A673 (cell line): ENCODE measurements at regions not wholly inside any gene's neighbourhood (a gene's known extent, or its start where the extent isn't known, plus 50 kb on each side); places are given as distances from the start of the nearest gene placed in this dataset.
"Not testable (repeated sequence)": the region's sequence is repeated elsewhere in the genome, so short reads cannot be mapped to it uniquely, and the experiment has no call there.

Source experiments
- EZH2 ChIP-seq: fragments of 200-600 bp; sonication (generic); IDR thresholded peaks from 2 replicates; pipeline ENCODE4 v1.6.1; 2017; ENCODE audit warnings: borderline replicate concordance, low read depth, mild to moderate bottlenecking, mixed read lengths, antibody characterized with exemption, low read length; ENCODE audit not compliant: poor library complexity, severe bottlenecking
- TF ChIP-seq, protein P1 (sequence below): fragments of 300-800, 200-600 bp; sonication (generic); conservative IDR thresholded peaks from 2 replicates; pipeline ENCODE4 v1.5.1; 2017; ENCODE audit warnings: low read depth, mild to moderate bottlenecking, antibody characterized with exemption, low read length, moderate library complexity, mixed read lengths

DNA sequence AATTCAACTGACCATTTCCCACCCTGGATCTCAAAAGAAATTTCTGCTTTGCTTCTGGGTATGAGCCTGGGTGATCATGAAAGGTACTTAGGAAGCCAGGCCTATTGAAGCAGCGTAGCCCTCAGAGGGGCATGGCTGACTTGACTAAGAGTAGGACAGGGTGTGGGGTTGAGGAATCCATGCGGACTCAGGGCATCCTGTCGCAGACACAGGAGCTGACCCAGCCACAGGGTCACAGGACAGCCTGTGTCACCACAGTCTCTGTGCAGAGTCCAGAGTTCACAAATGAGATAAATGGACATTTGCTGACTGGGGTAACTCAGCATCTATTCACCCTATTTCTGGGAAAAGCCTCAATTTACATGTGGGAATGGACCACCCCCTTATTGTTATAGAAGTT is 262.3 kb downstream of the CEP170 start:
- TF ChIP-seq, protein P1, sequence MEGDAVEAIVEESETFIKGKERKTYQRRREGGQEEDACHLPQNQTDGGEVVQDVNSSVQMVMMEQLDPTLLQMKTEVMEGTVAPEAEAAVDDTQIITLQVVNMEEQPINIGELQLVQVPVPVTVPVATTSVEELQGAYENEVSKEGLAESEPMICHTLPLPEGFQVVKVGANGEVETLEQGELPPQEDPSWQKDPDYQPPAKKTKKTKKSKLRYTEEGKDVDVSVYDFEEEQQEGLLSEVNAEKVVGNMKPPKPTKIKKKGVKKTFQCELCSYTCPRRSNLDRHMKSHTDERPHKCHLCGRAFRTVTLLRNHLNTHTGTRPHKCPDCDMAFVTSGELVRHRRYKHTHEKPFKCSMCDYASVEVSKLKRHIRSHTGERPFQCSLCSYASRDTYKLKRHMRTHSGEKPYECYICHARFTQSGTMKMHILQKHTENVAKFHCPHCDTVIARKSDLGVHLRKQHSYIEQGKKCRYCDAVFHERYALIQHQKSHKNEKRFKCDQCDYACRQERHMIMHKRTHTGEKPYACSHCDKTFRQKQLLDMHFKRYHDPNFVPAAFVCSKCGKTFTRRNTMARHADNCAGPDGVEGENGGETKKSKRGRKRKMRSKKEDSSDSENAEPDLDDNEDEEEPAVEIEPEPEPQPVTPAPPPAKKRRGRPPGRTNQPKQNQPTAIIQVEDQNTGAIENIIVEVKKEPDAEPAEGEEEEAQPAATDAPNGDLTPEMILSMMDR = not testable (repeated sequence)
- not testable (repeated sequence) for TF ChIP-seq EZH2
